Suprapubic skin (tissue), 3 donors: ENCODE measurements at regions not wholly inside any gene's neighbourhood (a gene's known extent, or its start where the extent isn't known, plus 50 kb on each side); places are given as distances from the start of the nearest gene placed in this dataset.

Experiments used
- CTCF ChIP-seq, 2 donors: fragments of 200-600 bp in 1 of 2; fragments of 450-650 bp in 1 of 2; sonication (generic) in 1 of 2; IDR thresholded peaks; one replicate each; pipeline ENCODE4 v1.5.1; 2016 to 2019; ENCODE audit warnings: antibody characterized with exemption in 2 of 2, mild to moderate bottlenecking in 1 of 2, moderate library complexity in 1 of 2
- EP300 ChIP-seq: sonication (generic); formaldehyde crosslinking; IDR thresholded peaks from one replicate; pipeline ENCODE4 v1.6.1; 2017; ENCODE audit warnings: antibody characterized with exemption

GRCh38 chr3:84789961-84790360 lies 168.8 kb upstream of the CADM2 start:
- TF ChIP-seq EP300 = no peak
- no peak for TF ChIP-seq CTCF (IDR thresholded peaks at IDR 0.05)
